CD4-positive, alpha-beta T cell (primary cell): ENCODE measurements at regions not wholly inside any gene's neighbourhood (a gene's known extent, or its start where the extent isn't known, plus 50 kb on each side); places are given as distances from the start of the nearest gene placed in this dataset.

Experiments used
- ATAC-seq: fragments of 200-7000 bp; cut with Tn5 transposase; one replicate; pipeline ENCODE4 v1.10.0; 2022; ENCODE audit warnings: mild to moderate bottlenecking; ENCODE audit not compliant: poor library complexity
- CTCF ChIA-PET: fragments of 350-600 bp; sonication (Branson Sonifier 250); formaldehyde crosslinking; loops from one replicate; lab custom pipeline; 2021; ENCODE audit warnings: antibody characterized with exemption, inconsistent platforms; lab: Charles Lee
- POLR2A ChIA-PET: fragments of 350-600 bp; sonication (Branson Sonifier 250); formaldehyde crosslinking; loops from one replicate; lab custom pipeline; 2021; ENCODE audit warnings: antibody characterized with exemption, inconsistent platforms; lab: Charles Lee
- DNase-seq, 14 experiments: peaks; one replicate each; pipeline ENCODE4 v3.0.0-alpha.2; 2013 to 2020; ENCODE audit warnings: mixed read lengths in 2 of 14
- H3K27ac ChIP-seq, 2 donors: one replicate each; pipeline versions ENCODE4 v1.5.1 to v1.7.0; 2013; ENCODE audit warnings: low read length in 2 of 2, low read depth in 1 of 2, mild to moderate bottlenecking in 1 of 2
- H3K27me3 ChIP-seq, 2 experiments: 1 replicate in 1 of 2; 2 replicates in 1 of 2; pipeline versions ENCODE4 v1.6.1 to v1.7.0; 2013; ENCODE audit warnings: low read length in 2 of 2, control low read depth in 1 of 2, mild to moderate bottlenecking in 1 of 2, moderate library complexity in 1 of 2; ENCODE audit not compliant: insufficient read depth in 2 of 2, control insufficient read depth in 1 of 2
- H3K36me3 ChIP-seq: one replicate; pipeline ENCODE4 v1.6.1; 2013; ENCODE audit warnings: low read length, control low read depth; ENCODE audit not compliant: insufficient read depth
- H3K4me1 ChIP-seq: one replicate; pipeline ENCODE4 v1.6.1; 2013; ENCODE audit warnings: low read length, control low read depth; ENCODE audit not compliant: insufficient read depth
- H3K4me3 ChIP-seq: one replicate; pipeline ENCODE4 v1.5.1; 2013; ENCODE audit warnings: mild to moderate bottlenecking, low read length, moderate library complexity
- H3K9me3 ChIP-seq, 2 experiments: 1 replicate in 1 of 2; 2 replicates in 1 of 2; pipeline versions ENCODE4 v1.6.1 to v1.7.0; 2013; ENCODE audit warnings: low read length in 2 of 2, mild to moderate bottlenecking in 2 of 2, control low read depth in 1 of 2, moderate library complexity in 1 of 2; ENCODE audit not compliant: control insufficient read depth in 1 of 2, insufficient read depth in 1 of 2
- H3K27ac Mint-ChIP-seq: one replicate; pipeline ENCODE4 v1.8.0; 2020; ENCODE audit warnings: mixed read lengths
- H3K27me3 Mint-ChIP-seq: one replicate; pipeline ENCODE4 v1.8.0; 2021; ENCODE audit warnings: mixed read lengths
- H3K36me3 Mint-ChIP-seq: one replicate; pipeline ENCODE4 v1.8.0; 2021; ENCODE audit warnings: low read depth, mixed read lengths
- H3K4me1 Mint-ChIP-seq: one replicate; pipeline ENCODE4 v1.8.0; 2021; ENCODE audit warnings: low read depth, mixed read lengths
- H3K4me3 Mint-ChIP-seq: one replicate; pipeline ENCODE4 v1.8.0; 2020; ENCODE audit warnings: mild to moderate bottlenecking, mixed read lengths
- H3K9me3 Mint-ChIP-seq: one replicate; pipeline ENCODE4 v1.8.0; 2020; ENCODE audit warnings: mixed read lengths
- intact Hi-C, 2 experiments: fragments of 100-400 bp; cut with DNase I in 1 of 2; cut with micrococcal nuclease in 1 of 2; formaldehyde crosslinking; loops; one replicate each; pipeline versions ENCODE4 v1.15.1 to v1.9.0; 2023 to 2025; cut with DNase I, micrococcal nuclease
- TF ChIP-seq, protein P1 (sequence below): fragments of 200-600 bp; IDR thresholded peaks from one replicate; pipeline ENCODE4 v1.8.0; 2022; ENCODE audit warnings: antibody characterized with exemption, mild to moderate bottlenecking

DNA sequence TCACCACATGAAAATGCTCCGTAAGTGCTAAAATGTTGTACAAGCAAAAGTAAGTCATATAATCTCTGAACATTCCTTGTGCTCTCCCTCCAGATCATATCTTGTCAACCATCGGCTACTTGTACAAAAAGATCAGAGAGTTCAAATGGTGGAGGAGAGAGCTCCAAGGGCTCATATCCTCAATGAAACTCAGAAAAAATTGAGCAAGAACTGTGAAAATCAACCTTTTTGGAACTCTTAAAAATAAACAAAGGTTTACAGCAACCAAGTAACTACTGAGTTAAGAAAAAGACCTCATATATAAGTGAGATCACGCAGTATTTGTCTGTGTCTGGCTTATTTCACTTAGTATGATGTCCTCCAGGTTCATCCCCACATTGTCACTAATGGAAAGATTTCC, 63.2 kb downstream of the TEX13C start:
- no peak for ATAC-seq

DNA sequence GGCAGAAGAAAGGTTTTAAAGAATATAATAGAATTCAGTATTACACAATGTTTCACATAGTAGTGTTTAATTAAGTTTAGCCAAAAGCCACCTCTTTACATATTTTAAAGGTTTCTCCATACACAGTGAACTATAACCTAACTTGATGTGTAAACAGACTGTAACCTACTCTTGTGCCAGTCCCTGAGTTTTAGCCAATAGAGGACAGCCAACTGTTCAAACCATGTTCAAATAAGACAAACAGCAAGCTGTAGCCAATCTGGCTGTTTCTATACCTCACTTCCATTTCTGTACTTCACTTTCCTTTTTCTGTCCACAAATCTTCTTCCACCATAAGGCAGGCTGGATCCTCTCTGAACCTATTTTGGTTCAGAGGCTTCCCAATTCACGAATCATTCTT, 65.2 kb downstream of the TEX13C start:
- Mint-ChIP-seq H3K27ac (no peak overlapping the region), H3K27me3 (no peaks in the 10 kb centered on the region), H3K4me3 (no peak overlapping the region), H3K9me3 (no peaks in the 10 kb centered on the region), H3K36me3 (no peaks in the 10 kb centered on the region), H3K4me1 (no peaks in the 10 kb centered on the region)
- no peaks in the 10 kb centered on the region for H3K4me1 ChIP-seq
- ChIA-PET POLR2A (no interaction called here), CTCF (no interaction called here)
- TF ChIP-seq, protein P1, sequence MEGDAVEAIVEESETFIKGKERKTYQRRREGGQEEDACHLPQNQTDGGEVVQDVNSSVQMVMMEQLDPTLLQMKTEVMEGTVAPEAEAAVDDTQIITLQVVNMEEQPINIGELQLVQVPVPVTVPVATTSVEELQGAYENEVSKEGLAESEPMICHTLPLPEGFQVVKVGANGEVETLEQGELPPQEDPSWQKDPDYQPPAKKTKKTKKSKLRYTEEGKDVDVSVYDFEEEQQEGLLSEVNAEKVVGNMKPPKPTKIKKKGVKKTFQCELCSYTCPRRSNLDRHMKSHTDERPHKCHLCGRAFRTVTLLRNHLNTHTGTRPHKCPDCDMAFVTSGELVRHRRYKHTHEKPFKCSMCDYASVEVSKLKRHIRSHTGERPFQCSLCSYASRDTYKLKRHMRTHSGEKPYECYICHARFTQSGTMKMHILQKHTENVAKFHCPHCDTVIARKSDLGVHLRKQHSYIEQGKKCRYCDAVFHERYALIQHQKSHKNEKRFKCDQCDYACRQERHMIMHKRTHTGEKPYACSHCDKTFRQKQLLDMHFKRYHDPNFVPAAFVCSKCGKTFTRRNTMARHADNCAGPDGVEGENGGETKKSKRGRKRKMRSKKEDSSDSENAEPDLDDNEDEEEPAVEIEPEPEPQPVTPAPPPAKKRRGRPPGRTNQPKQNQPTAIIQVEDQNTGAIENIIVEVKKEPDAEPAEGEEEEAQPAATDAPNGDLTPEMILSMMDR = no peak
- H3K4me3 ChIP-seq = no peak overlapping the region
- ATAC-seq (no peak), DNase-seq (no peak)
- no peaks in the 10 kb centered on the region for H3K36me3 ChIP-seq
- intact Hi-C loops = no loop called here
- no peak overlapping the region for H3K27ac ChIP-seq
- no peaks in the 10 kb centered on the region for H3K27me3 ChIP-seq
- no peaks in the 10 kb centered on the region for H3K9me3 ChIP-seq

More for the DNA sequence above, 63.2 kb downstream of the TEX13C start:
- Mint-ChIP-seq H3K27me3 (no peaks in the 10 kb centered on the region), H3K4me3 (no peak overlapping the region), H3K4me1 (no peaks in the 10 kb centered on the region), H3K36me3 (no peaks in the 10 kb centered on the region), H3K27ac (no peak overlapping the region), H3K9me3 (no peaks in the 10 kb centered on the region)
- no peak overlapping the region for H3K27ac ChIP-seq
- H3K9me3 ChIP-seq = no peaks in the 10 kb centered on the region
- CTCF ChIA-PET = no interaction called here
- no peaks in the 10 kb centered on the region for H3K27me3 ChIP-seq
- POLR2A ChIA-PET = no interaction called here
- DNase-seq = no peak
- H3K4me1 ChIP-seq = no peaks in the 10 kb centered on the region
- TF ChIP-seq, protein P1 = no peak
- no peak overlapping the region for H3K4me3 ChIP-seq
- no peaks in the 10 kb centered on the region for H3K36me3 ChIP-seq
- intact Hi-C loops = no loop called here

DNA sequence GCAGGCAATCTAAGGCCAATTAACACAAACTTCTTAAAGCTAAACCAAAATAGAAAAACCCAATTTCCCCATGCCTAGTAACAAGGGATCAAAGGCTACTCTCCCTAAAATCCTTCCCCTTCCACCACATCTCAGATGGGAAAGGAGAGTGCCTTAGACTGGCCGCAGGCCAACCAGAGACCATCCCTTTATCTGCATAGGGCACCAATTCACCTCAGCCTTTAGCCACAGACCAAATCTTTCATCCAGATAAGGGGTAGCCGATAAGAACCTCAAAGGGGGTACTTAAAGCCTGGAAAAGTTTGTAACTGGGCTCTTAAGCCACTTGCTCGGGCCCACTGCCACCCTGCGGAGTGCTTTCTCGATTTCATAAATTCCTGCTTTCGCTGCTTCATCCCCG, 68.3 kb downstream of the TEX13C start:
- no peaks in the 10 kb centered on the region for H3K4me1 ChIP-seq
- no peaks in the 10 kb centered on the region for H3K9me3 ChIP-seq
- no peaks in the 10 kb centered on the region for H3K27me3 Mint-ChIP-seq
- H3K4me1 Mint-ChIP-seq = no peaks in the 10 kb centered on the region
- no peak overlapping the region for H3K27ac Mint-ChIP-seq
- no peaks in the 10 kb centered on the region for H3K9me3 Mint-ChIP-seq
- no peaks in the 10 kb centered on the region for H3K27me3 ChIP-seq
- ChIA-PET CTCF (no interaction called here), POLR2A (no interaction called here)
- DNase-seq = no peak
- H3K36me3 ChIP-seq = no peaks in the 10 kb centered on the region
- no peak overlapping the region for H3K4me3 Mint-ChIP-seq
- TF ChIP-seq, protein P1 = no peak
- no peaks in the 10 kb centered on the region for H3K36me3 Mint-ChIP-seq
- H3K27ac ChIP-seq = no peak overlapping the region
- no peak overlapping the region for H3K4me3 ChIP-seq
- ATAC-seq = no peak
- intact Hi-C loops = no loop called here
